ENCODE measurements at regions not wholly inside any gene's neighbourhood (a gene's known extent, or its start where the extent isn't known, plus 50 kb on each side); places are given as distances from the start of the nearest gene placed in this dataset.

DNA sequence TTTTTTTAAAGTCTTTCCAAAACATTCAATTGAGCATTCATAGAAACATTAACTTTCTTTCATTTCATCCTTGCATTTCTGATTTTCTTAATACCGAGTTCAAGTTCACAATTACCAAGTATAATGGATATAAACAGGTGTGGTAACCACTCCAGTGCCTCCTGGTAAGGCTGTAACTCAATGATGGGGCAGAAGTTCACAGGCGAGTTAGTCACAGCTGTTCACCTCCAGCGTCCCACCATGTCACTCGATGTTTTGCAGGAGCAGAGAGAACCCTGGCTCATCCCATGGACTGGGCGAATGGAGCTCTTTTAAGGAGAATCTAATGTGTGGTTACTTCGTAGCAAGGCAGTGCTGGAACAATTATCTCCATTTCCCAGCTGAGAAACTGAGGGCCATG lies 94.4 kb upstream of the ALX4 start:
- BruUV-seq (replicated peaks) = no TSS peak
- POLR2A ChIA-PET (ENCODE audit: low non-redundant PET) = no interaction called here

DNA sequence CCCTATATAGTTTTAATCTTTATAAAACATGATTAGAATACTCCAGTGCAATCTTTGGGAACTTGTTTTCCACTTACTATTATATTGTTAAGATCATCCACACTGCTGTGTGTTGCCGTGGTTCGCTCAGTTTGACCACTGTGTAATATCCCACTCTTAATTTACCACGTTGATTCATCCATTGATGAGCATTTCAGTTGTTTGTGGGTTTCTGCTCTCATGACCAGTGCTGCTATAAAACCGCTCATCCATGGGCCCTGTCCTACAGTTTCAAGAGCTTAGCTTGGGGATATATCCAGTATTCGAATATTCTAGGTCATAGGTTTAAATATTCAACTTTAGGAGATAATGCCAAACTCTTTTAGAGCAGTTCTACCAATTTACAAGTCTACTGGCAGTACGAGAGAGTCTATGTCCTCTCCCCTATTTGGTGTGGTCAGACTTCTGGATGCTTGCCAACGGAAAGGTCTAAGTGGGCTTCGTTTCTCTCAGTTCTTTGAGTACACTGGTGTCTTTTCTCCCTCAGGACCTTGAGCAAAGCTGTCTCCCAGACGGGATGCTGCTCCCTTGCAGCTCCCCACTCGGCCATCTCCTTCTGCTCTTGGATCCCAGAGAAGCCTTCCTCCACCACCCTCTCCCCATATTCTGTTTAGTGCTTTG lies 94.9 kb upstream of the ALX4 start:
- no peak for DNase-seq (ENCODE audit: low spot score)
- intact Hi-C loops (cut with micrococcal nuclease; ENCODE audit: unreplicated experiment) = loop anchor here (5.0 kb wide), 1 partner anchor 32 kb away; no protein-coding TSS in a partner anchor
- no peaks in the 10 kb centered on the region for H3K36me3 ChIP-seq (ENCODE audit: insufficient read depth, low read length, poor library complexity, severe bottlenecking)
- no TSS peak for BruUV-seq (replicated peaks)
- no peaks in the 10 kb centered on the region for H3K4me1 ChIP-seq (ENCODE audit: insufficient read depth, low read length, poor library complexity, severe bottlenecking)
- H3K27me3 ChIP-seq (replicated peaks; ENCODE audit: insufficient read depth, low read depth, low read length, poor library complexity) = peaks cover 11% of the 10 kb centered on the region
- no peaks in the 10 kb centered on the region for H3K9me3 ChIP-seq (ENCODE audit: low read depth, low read length, poor library complexity, severe bottlenecking)
- ChIA-PET POLR2A (ENCODE audit: low non-redundant PET) (no interaction called here), CTCF (no interaction called here)
- no peak overlapping the region for H3K27ac ChIP-seq (ENCODE audit: low read depth, low read length, poor library complexity, severe bottlenecking)
- H3K4me3 ChIP-seq (ENCODE audit: low read depth, low read length, poor library complexity, severe bottlenecking) = no peak overlapping the region
- TF ChIP-seq, protein P1, sequence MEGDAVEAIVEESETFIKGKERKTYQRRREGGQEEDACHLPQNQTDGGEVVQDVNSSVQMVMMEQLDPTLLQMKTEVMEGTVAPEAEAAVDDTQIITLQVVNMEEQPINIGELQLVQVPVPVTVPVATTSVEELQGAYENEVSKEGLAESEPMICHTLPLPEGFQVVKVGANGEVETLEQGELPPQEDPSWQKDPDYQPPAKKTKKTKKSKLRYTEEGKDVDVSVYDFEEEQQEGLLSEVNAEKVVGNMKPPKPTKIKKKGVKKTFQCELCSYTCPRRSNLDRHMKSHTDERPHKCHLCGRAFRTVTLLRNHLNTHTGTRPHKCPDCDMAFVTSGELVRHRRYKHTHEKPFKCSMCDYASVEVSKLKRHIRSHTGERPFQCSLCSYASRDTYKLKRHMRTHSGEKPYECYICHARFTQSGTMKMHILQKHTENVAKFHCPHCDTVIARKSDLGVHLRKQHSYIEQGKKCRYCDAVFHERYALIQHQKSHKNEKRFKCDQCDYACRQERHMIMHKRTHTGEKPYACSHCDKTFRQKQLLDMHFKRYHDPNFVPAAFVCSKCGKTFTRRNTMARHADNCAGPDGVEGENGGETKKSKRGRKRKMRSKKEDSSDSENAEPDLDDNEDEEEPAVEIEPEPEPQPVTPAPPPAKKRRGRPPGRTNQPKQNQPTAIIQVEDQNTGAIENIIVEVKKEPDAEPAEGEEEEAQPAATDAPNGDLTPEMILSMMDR (conservative IDR thresholded peaks at IDR 0.05; ENCODE audit: low read depth, low read length) = no peak
- no peak for TF ChIP-seq EZH2 (IDR thresholded peaks at IDR 0.05; ENCODE audit: borderline replicate concordance, low read depth, low read length, poor library complexity, severe bottlenecking)

More for the DNA sequence above, 94.4 kb upstream of the ALX4 start:
- Histone ChIP-seq H3K4me1 (ENCODE audit: insufficient read depth, low read length, poor library complexity, severe bottlenecking) (no peaks in the 10 kb centered on the region), H3K36me3 (ENCODE audit: insufficient read depth, low read length, poor library complexity, severe bottlenecking) (no peaks in the 10 kb centered on the region), H3K4me3 (ENCODE audit: low read depth, low read length, poor library complexity, severe bottlenecking) (no peak overlapping the region), H3K27ac (ENCODE audit: low read depth, low read length, poor library complexity, severe bottlenecking) (no peak overlapping the region), H3K27me3 (replicated peaks; ENCODE audit: insufficient read depth, low read depth, low read length, poor library complexity) (peaks cover 10% of the 10 kb centered on the region), H3K9me3 (ENCODE audit: low read depth, low read length, poor library complexity, severe bottlenecking) (no peaks in the 10 kb centered on the region)
- TF ChIP-seq, protein P1 (conservative IDR thresholded peaks at IDR 0.05; ENCODE audit: low read depth, low read length) = no peak
- no peak for TF ChIP-seq EZH2 (IDR thresholded peaks at IDR 0.05; ENCODE audit: borderline replicate concordance, low read depth, low read length, poor library complexity, severe bottlenecking)
- CTCF ChIA-PET = no interaction called here
- intact Hi-C loops (cut with micrococcal nuclease; ENCODE audit: unreplicated experiment) = loop anchor here (5.0 kb wide), 1 partner anchor 33 kb away; no protein-coding TSS in a partner anchor
- DNase-seq (ENCODE audit: low spot score) = no peak

DNA sequence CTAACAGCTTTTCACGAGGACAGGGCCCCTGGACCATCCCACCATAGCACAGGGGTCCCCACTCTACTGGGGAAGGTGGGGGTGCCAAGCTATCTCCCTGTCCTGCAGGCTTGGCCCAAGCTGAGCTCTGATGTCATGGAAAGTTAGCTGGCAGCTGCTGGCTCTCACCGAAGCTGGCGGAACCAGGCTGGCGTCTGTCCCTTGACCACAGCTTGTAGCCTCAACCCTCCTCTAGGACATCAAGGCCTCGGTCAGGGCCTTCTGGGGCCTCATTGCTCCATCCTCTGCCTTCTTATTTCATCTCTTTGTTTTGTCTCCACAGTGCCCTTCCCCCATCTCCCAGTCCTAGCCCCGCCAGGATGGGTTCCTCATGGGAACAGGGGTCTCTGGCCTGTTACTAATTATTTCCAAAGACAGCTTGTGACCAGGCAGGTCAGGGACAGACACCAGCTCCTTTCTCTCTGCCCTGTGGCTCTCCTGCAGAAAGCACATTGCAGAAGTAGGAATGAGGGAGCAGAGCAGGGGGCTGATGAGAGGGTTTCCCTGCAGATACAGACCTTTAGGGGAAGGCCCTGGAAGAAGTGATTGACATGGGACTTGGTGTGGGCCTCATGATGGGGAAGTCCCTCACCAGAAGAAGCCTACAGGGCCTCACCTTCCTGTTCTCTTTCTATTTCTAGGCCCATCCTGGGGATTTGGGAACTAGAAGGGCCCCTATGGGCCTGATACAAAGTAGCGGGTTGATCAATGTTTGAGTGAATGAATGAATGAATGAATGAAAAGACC lies 97.5 kb upstream of the ALX4 start:
- Histone ChIP-seq H3K27me3 (replicated peaks; ENCODE audit: insufficient read depth, low read depth, low read length, poor library complexity) (peaks cover 34% of the 10 kb centered on the region), H3K4me1 (ENCODE audit: insufficient read depth, low read length, poor library complexity, severe bottlenecking) (no peaks in the 10 kb centered on the region), H3K4me3 (ENCODE audit: low read depth, low read length, poor library complexity, severe bottlenecking) (no peak overlapping the region), H3K9me3 (ENCODE audit: low read depth, low read length, poor library complexity, severe bottlenecking) (no peaks in the 10 kb centered on the region), H3K36me3 (ENCODE audit: insufficient read depth, low read length, poor library complexity, severe bottlenecking) (no peaks in the 10 kb centered on the region), H3K27ac (ENCODE audit: low read depth, low read length, poor library complexity, severe bottlenecking) (no peak overlapping the region)
- BruUV-seq (replicated peaks) = no TSS peak
- CTCF ChIA-PET = no interaction called here
- POLR2A ChIA-PET (ENCODE audit: low non-redundant PET) = interaction anchor here (0.6 kb wide), 1 partner anchor 1836 kb away, joined by 3 read pairs; no protein-coding TSS in a partner anchor
- TF ChIP-seq, protein P1 (conservative IDR thresholded peaks at IDR 0.05; ENCODE audit: low read depth, low read length) = no peak
- no peak for TF ChIP-seq EZH2 (IDR thresholded peaks at IDR 0.05; ENCODE audit: borderline replicate concordance, low read depth, low read length, poor library complexity, severe bottlenecking)
- intact Hi-C loops (cut with micrococcal nuclease; ENCODE audit: unreplicated experiment) = no loop called here
- DNase-seq (ENCODE audit: low spot score) = no peak
